ENCODE measurements at regions not wholly inside any gene's neighbourhood (a gene's known extent, or its start where the extent isn't known, plus 50 kb on each side); places are given as distances from the start of the nearest gene placed in this dataset.

DNA sequence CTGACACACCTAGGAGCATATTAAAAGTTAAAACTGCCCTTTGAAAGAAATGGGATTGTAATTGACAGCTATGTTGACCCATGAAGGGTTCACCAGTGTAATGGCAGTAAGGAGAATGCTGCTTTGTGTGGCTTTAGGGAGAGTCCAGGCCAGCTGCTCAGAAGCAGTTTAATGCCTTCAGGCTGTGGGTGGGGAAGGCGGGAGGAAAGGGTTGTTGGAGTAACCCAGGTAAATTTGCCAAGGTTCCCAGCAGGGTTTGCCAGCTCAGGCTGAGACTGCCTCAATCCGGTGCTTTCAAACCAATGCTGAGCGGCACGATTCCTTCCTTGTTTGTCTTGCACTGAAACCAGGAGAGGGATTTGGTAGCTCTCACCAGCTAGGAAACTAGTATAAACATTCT lies 637.2 kb downstream of the INHBA start:
- WGBS, result 94% methylated on average over 4 of the region's 4 CpGs
- Histone ChIP-seq H3K27me3 (ENCODE audit: control insufficient read depth in 4 of 4, insufficient read depth in 4 of 4, low read length in 3 of 4) (no peaks in the 10 kb centered on the region), H3K27ac (ENCODE audit: low read depth in 1 of 2, low read length in 2 of 2) (no peak overlapping the region), H3K4me1 (ENCODE audit: control insufficient read depth in 4 of 4, insufficient read depth in 4 of 4, low read length in 3 of 4) (no peaks in the 10 kb centered on the region), H3K4me3 (ENCODE audit: low read depth in 1 of 3, low read length in 3 of 3) (no peak overlapping the region), H3K36me3 (ENCODE audit: control insufficient read depth in 4 of 4, insufficient read depth in 3 of 4, low read depth in 1 of 4, low read length in 3 of 4) (no peaks in the 10 kb centered on the region), H3K9me3 (ENCODE audit: control insufficient read depth in 4 of 4, low read length in 3 of 4) (no peaks in the 10 kb centered on the region), H3K9ac (ENCODE audit: low read depth in 1 of 2, low read length in 2 of 2) (no peak overlapping the region)
- TF ChIP-seq HNF4A (conservative IDR thresholded peaks at IDR 0.05) (no peak), FOXA1 (IDR thresholded peaks at IDR 0.05) (no peak), SP1 (IDR thresholded peaks at IDR 0.05) (no peak), HNF4G (IDR thresholded peaks at IDR 0.05) (no peak), RXRA (IDR thresholded peaks at IDR 0.05) (no peak), EGR1 (IDR thresholded peaks at IDR 0.05; ENCODE audit: low read depth in 2 of 2) (no peak), YY1 (IDR thresholded peaks at IDR 0.05) (no peak)
- no peak for DNase-seq (ENCODE audit: low spot score)

DNA sequence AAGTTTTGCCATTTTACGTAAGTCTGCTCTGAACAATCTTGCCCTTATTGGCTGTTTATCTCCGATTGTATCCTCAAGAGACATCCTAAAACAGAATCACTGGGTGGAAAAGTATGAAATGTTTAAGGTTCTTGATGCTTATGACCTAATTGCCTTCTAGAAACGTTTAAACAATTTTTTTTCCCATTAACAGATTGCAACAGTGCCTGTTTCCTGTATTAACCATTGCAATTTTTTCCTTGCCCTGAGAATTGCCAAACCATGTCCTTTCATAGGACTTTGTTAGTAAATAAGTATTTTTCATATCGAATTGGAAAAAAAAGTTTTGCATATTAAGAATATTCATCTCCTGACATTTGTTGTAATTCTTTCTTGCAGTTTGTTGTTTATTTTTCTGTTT lies 639.8 kb downstream of the INHBA start:
- H3K36me3 ChIP-seq (ENCODE audit: control insufficient read depth in 4 of 4, insufficient read depth in 3 of 4, low read depth in 1 of 4, low read length in 3 of 4), result no peaks in the 10 kb centered on the region
- H3K27ac ChIP-seq (ENCODE audit: low read depth in 1 of 2, low read length in 2 of 2), result no peak overlapping the region
- no peaks in the 10 kb centered on the region for H3K4me1 ChIP-seq (ENCODE audit: control insufficient read depth in 4 of 4, insufficient read depth in 4 of 4, low read length in 3 of 4)
- TF ChIP-seq, protein P1, sequence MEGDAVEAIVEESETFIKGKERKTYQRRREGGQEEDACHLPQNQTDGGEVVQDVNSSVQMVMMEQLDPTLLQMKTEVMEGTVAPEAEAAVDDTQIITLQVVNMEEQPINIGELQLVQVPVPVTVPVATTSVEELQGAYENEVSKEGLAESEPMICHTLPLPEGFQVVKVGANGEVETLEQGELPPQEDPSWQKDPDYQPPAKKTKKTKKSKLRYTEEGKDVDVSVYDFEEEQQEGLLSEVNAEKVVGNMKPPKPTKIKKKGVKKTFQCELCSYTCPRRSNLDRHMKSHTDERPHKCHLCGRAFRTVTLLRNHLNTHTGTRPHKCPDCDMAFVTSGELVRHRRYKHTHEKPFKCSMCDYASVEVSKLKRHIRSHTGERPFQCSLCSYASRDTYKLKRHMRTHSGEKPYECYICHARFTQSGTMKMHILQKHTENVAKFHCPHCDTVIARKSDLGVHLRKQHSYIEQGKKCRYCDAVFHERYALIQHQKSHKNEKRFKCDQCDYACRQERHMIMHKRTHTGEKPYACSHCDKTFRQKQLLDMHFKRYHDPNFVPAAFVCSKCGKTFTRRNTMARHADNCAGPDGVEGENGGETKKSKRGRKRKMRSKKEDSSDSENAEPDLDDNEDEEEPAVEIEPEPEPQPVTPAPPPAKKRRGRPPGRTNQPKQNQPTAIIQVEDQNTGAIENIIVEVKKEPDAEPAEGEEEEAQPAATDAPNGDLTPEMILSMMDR (IDR thresholded peaks at IDR 0.05; ENCODE audit: low read depth, low read length, missing input control), result no peak
- TF ChIP-seq, protein P2, sequence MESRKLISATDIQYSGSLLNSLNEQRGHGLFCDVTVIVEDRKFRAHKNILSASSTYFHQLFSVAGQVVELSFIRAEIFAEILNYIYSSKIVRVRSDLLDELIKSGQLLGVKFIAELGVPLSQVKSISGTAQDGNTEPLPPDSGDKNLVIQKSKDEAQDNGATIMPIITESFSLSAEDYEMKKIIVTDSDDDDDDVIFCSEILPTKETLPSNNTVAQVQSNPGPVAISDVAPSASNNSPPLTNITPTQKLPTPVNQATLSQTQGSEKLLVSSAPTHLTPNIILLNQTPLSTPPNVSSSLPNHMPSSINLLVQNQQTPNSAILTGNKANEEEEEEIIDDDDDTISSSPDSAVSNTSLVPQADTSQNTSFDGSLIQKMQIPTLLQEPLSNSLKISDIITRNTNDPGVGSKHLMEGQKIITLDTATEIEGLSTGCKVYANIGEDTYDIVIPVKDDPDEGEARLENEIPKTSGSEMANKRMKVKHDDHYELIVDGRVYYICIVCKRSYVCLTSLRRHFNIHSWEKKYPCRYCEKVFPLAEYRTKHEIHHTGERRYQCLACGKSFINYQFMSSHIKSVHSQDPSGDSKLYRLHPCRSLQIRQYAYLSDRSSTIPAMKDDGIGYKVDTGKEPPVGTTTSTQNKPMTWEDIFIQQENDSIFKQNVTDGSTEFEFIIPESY (IDR thresholded peaks at IDR 0.05), result no peak
- TF ChIP-seq RAD21 (IDR thresholded peaks at IDR 0.05) (no peak), TAF1 (conservative IDR thresholded peaks at IDR 0.05) (no peak), GABPA (IDR thresholded peaks at IDR 0.05 in 1 of 2, conservative IDR thresholded peaks at IDR 0.05 in 1 of 2) (no peak), HNF4A (conservative IDR thresholded peaks at IDR 0.05) (no peak), HNF4G (IDR thresholded peaks at IDR 0.05) (no peak)
- TF ChIP-seq, protein P3, sequence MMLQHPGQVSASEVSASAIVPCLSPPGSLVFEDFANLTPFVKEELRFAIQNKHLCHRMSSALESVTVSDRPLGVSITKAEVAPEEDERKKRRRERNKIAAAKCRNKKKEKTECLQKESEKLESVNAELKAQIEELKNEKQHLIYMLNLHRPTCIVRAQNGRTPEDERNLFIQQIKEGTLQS (IDR thresholded peaks at IDR 0.05), result no peak
- WGBS, result 73% methylated on average over 4 of the region's 4 CpGs
- no peak overlapping the region for H3K9ac ChIP-seq (ENCODE audit: low read depth in 1 of 2, low read length in 2 of 2)
- no peaks in the 10 kb centered on the region for H3K9me3 ChIP-seq (ENCODE audit: control insufficient read depth in 4 of 4, low read length in 3 of 4)
- H3K27me3 ChIP-seq (ENCODE audit: control insufficient read depth in 4 of 4, insufficient read depth in 4 of 4, low read length in 3 of 4), result no peaks in the 10 kb centered on the region
- no peak for DNase-seq (ENCODE audit: low spot score)
- H3K4me3 ChIP-seq (ENCODE audit: low read depth in 1 of 3, low read length in 3 of 3), result no peak overlapping the region

DNA sequence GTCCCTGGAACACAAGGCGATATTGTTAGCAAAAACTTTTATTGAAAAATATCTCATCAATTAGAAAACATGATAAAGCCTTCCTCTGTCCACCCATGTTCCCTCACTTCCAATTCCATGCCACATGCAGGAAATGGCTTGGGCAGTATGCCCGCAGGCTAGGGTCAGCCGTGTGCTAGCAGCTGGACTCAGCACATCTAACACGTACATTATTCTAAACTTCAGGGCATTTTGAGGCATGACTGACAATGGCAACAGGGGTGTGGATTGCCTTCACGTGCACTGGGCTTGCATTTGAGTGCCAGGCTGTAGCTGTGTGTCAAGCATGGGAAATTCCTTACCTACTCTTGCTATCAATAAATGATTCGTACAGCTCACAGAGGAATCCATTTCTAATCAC lies 642.1 kb downstream of the INHBA start:
- no peak for DNase-seq (ENCODE audit: low spot score)
- Histone ChIP-seq H3K36me3 (ENCODE audit: control insufficient read depth in 4 of 4, insufficient read depth in 3 of 4, low read depth in 1 of 4, low read length in 3 of 4) (no peaks in the 10 kb centered on the region), H3K4me1 (ENCODE audit: control insufficient read depth in 4 of 4, insufficient read depth in 4 of 4, low read length in 3 of 4) (no peaks in the 10 kb centered on the region), H3K4me3 (ENCODE audit: low read depth in 1 of 3, low read length in 3 of 3) (no peak overlapping the region), H3K9ac (ENCODE audit: low read depth in 1 of 2, low read length in 2 of 2) (no peak overlapping the region), H3K27me3 (ENCODE audit: control insufficient read depth in 4 of 4, insufficient read depth in 4 of 4, low read length in 3 of 4) (no peaks in the 10 kb centered on the region), H3K27ac (ENCODE audit: low read depth in 1 of 2, low read length in 2 of 2) (no peak overlapping the region), H3K9me3 (ENCODE audit: control insufficient read depth in 4 of 4, low read length in 3 of 4) (no peaks in the 10 kb centered on the region)
- 91% methylated on average over 6 of the region's 6 CpGs for WGBS
- TF ChIP-seq NR2F2 (IDR thresholded peaks at IDR 0.05) (no peak), RXRA (IDR thresholded peaks at IDR 0.05) (no peak), HNF4G (IDR thresholded peaks at IDR 0.05) (no peak)
- TF ChIP-seq, protein P2 (IDR thresholded peaks at IDR 0.05), result no peak
- TF ChIP-seq, protein P4, sequence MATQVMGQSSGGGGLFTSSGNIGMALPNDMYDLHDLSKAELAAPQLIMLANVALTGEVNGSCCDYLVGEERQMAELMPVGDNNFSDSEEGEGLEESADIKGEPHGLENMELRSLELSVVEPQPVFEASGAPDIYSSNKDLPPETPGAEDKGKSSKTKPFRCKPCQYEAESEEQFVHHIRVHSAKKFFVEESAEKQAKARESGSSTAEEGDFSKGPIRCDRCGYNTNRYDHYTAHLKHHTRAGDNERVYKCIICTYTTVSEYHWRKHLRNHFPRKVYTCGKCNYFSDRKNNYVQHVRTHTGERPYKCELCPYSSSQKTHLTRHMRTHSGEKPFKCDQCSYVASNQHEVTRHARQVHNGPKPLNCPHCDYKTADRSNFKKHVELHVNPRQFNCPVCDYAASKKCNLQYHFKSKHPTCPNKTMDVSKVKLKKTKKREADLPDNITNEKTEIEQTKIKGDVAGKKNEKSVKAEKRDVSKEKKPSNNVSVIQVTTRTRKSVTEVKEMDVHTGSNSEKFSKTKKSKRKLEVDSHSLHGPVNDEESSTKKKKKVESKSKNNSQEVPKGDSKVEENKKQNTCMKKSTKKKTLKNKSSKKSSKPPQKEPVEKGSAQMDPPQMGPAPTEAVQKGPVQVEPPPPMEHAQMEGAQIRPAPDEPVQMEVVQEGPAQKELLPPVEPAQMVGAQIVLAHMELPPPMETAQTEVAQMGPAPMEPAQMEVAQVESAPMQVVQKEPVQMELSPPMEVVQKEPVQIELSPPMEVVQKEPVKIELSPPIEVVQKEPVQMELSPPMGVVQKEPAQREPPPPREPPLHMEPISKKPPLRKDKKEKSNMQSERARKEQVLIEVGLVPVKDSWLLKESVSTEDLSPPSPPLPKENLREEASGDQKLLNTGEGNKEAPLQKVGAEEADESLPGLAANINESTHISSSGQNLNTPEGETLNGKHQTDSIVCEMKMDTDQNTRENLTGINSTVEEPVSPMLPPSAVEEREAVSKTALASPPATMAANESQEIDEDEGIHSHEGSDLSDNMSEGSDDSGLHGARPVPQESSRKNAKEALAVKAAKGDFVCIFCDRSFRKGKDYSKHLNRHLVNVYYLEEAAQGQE (IDR thresholded peaks at IDR 0.05), result no peak

Data from liver (tissue), 8 donors.